Activated CD4-positive, alpha-beta T cell treated with anti-CD3 and anti-CD28 coated beads, Interleukin-2, amount 50 U/mL, for 1 hour (primary cell): ENCODE measurements at regions not wholly inside any gene's neighbourhood (a gene's known extent, or its start where the extent isn't known, plus 50 kb on each side); places are given as distances from the start of the nearest gene placed in this dataset.

Experiments
- DNase-seq: peaks from one replicate; pipeline ENCODE4 v3.0.0-alpha.2; 2020

DNA sequence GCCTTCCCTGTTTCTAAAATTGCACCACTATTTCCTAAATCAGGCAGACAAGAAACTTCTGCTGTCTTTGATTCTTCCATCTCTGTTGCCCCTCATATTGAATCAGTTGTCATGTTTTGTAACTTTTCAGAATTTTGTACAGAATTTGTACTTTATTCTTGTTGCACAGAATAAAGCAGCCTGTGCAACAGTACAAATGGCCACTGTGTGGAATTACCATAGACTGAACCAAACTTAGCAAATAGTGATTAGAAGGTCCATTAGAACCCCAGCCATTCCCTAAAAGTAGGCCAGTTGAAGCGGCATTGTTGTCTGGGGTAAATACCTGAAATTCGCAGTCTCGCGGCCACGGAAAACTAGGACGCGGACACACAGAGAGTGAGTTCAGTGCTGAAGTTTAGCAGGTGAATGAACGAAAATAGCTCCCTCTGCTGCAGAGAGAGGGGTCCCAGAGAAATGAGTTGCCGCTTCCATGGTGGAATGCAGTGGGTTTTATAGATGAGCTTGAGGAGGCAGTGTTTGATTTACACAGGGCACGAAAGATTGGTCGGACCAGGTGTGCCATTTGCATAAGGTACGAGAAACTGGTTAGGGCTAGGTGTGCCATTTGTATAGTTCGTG, 71.8 kb downstream of the C4orf33 start:
- no peak for DNase-seq

- no peak for DNase-seq
These were observed 76.2 kb downstream of the C4orf33 start for GRCh38 chr4:129172181-129172580.

GRCh38 chr4:129176864-129177263, 80.9 kb downstream of the C4orf33 start:
- no peak for DNase-seq

GRCh38 chr4:129179276-129179675, 83.3 kb downstream of the C4orf33 start:
- no peak for DNase-seq

GRCh38 chr4:129189630-129190029, 93.7 kb downstream of the C4orf33 start:
- DNase-seq = no peak

GRCh38 chr4:129193357-129194100, 97.6 kb downstream of the C4orf33 start:
- DNase-seq = no peak

GRCh38 chr4:129208481-129208880, 112.5 kb downstream of the C4orf33 start:
- no peak for DNase-seq

GRCh38 chr4:129213692-129214091, 117.7 kb downstream of the C4orf33 start:
- DNase-seq = no peak

DNA sequence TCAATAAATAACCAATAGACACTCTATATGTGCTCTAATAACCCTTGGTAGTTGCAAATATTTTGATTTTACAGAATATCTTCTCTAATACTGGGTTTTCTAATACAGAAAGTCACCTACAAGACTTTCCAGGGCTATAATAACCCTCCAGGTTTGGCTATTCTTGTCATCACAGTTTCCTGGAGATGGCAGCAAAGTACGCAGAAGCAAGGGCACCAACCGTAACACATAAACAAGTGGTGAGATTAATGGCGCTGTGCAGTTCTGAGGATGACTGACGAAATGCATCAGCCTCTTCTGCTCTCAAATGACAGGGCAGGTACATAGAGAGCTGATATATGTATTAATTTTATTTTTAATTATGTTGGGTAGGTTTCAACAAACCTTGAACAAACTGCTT, 122.4 kb downstream of the C4orf33 start:
- no peak for DNase-seq

DNA sequence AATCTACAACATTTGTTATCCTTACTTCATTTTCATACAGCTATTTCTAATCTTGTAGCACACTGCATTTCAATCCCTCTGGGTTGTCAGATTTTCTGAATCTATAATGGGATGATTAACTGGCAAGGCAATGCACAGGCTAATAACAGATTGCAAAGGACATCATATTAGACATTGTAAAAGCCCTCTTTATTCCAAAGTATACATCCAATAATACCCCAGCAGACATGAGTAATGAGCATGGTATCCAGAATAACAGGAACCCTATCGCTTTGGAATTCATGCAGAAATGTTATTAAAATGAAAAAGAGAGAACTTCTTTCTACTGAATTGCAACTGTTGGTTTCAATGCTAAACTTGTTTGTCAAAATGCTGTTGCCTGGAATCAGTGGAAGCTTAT, 122.9 kb downstream of the C4orf33 start:
- no peak for DNase-seq

DNA sequence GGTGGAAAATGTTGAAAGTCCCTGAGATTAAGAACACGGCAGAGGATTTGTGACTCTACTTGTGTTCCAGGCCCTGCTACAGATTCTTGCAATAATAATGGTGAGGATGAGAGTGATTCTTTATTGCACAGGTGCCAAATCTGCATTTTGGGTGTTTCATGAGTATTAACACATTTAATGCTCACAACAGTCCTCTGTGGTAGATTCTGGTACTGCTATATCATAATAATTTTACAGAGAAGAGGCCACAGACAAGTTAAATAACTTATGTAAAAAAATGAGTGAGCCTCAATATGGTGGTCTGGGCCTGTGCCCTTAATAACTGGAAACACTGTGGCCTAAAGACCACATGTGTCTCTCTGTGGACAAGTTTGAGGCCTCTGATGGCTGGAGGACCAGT, 124.3 kb downstream of the C4orf33 start:
- DNase-seq = no peak

- DNase-seq = no peak
These were observed 128.0 kb downstream of the C4orf33 start for GRCh38 chr4:129223945-129224344.

GRCh38 chr4:129230846-129231245, 134.9 kb downstream of the C4orf33 start:
- DNase-seq = no peak

DNA sequence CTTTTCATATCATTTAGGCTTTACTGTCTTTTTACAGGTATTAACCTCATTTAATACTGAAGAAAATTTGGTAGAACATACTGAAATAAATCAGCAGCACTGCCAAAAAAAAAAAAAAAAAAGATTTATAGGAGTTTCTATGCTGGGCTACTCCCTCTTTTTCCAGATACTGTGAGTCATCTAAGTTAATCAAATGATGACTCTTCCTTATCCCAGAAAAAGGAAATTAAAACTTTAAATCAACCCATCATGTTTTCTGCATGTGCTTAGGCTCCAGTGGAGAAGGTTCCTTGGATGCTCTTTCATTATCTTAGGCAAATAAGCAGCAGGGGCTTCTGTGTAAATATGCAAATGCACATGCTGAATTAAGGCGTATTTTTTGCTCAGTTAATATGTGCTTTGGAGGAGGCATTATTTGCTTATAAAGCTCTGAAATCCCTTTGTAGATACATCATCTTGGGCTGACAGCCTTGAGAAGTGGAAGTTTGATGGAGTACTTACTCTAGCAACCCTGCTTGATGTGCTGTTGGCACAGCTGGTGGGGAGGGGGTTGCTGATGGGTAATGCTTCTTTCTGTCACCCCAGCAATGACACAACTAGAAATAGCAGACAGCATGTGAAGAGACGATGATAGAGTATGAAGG, 136.1 kb downstream of the C4orf33 start:
- DNase-seq = no peak

DNA sequence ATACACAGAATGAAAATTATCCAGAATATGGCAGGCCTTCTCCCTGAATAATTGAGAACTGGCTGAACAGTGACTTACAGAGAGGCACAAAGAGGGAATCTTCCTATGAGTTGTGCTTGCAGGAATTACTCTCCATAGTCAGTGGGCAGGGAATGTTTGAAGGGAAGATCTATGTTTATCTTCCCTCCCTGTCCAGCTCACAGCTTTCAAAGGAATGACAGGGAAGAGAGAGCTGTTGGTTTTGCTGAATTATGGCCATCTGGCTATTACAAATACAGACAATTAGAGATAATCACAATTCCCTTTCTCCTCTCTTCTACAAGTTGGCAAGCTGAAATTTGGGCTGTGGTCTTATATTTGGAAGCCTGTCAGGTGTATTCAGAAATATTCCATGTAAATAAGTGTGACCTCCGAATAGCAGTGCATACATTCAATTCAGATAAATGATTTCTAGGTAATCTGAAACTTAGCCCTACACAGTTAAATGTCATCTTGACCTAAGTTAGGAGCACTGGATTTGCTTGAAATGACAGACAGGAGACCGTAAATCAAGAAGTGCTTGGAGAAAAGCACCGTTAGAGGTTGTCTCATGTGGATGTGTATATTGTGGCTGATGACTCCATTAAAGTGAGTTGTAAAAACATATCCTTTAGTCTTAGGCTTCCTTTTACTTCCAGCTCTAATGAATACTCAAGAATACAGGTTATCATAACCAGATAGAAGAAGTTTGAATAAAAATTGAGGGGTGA, 136.8 kb downstream of the C4orf33 start:
- no peak for DNase-seq

DNA sequence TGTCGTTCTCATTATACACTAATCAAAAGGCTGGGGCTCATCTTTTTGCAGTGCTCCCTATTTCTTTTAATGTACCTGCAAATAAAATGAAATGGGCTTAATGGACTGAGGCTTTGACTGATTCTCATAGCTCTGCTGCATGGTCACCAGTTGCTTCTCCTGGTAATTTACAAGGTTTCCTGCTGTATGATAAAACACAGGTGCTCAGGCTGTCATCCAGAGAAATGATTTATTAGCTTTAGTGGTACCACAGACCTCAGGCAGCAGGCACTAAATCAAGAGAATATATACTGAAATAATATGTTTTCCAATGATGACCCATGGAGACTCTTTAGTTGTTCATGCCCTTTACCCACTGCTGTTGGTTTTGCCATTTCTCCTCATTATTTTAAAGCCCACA, 137.7 kb downstream of the C4orf33 start:
- DNase-seq = no peak

- no peak for DNase-seq
These were observed 140.4 kb downstream of the C4orf33 start for GRCh38 chr4:129236351-129236750.

GRCh38 chr4:129239088-129239487, 143.1 kb downstream of the C4orf33 start:
- no peak for DNase-seq

- DNase-seq = no peak
These were observed 144.9 kb downstream of the C4orf33 start for GRCh38 chr4:129240816-129241215.

DNA sequence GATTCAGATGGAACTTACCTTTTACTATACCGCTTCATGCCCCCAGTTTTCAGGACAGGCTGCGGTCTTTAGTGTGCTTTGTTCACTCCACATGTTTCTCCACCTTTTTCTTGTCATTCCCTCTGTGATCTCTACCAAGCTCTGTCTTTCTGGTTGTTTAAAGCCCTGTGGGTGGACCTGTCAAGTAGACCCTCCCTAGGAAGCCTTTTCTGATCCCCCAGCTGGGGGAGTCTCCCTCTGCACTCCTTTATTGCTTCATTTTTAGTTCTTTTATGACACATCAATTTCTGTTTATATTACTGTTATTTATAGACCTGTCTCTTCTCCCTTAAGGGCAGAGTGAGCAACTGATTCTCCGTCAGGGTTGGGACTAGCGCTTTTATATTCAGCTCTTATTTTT, 150.2 kb downstream of the C4orf33 start:
- no peak for DNase-seq

- DNase-seq = no peak
These were observed 151.0 kb downstream of the C4orf33 start for GRCh38 chr4:129246910-129247461.

DNA sequence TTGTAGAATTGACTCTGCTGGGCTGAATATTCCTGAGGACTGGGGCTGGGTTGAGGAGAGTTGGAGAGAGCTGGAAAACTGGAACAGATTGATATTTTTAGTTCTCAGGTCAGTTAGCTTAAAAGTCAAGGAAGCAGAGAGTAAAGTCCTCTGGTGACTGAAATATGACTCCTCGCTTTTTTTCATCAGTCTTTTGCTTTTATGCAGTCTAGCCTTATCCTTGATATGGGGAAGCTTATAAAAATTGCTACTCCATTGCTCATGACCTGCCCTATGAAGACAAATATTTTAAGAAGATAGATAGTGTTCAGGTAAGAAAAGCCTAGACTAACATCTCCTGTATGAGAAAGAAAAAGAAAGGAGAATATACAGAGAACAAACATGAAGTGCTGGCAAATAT, 152.7 kb downstream of the C4orf33 start:
- no peak for DNase-seq

DNA sequence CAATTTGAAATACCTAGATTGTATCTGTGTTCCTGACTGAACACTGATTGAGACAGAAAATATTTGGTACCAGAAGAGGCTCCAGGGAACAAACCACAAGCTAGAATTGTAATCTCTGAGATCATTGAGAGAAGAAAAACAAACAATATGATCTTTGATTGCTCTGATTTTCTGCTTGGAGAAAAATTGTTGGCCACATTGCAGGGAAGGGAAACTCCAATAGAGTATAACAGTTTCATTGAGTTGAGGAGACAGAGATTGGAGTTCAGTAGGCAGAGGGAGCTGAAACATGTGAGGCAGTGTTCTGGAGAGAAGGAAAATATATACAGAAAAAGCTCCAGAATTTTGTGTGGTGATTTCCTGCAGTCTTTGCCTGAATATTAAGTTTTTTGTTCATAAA, 158.2 kb downstream of the C4orf33 start:
- no peak for DNase-seq
